Activated naive CD4-positive, alpha-beta T cell treated with anti-CD3 and anti-CD28 coated beads, Interleukin-2, amount 50 U/mL, for 72 hours (primary cell): ENCODE measurements at regions not wholly inside any gene's neighbourhood (a gene's known extent, or its start where the extent isn't known, plus 50 kb on each side); places are given as distances from the start of the nearest gene placed in this dataset.

Experiments used
- ATAC-seq, 2 donors: fragments of 150-1000 bp; cut with Tn5 transposase; 2 replicates each; pipeline ENCODE4 v1.10.0; 2021; ENCODE audit warnings: mild to moderate bottlenecking in 2 of 2, moderate library complexity in 2 of 2
- DNase-seq, 2 donors: peaks; one replicate each; pipeline ENCODE4 v3.0.0; 2021 to 2022; ENCODE audit warnings: low spot score in 2 of 2
- H3K27ac Mint-ChIP-seq, 2 donors: one replicate each; pipeline ENCODE4 v1.8.0; 2022; ENCODE audit warnings: mild to moderate bottlenecking in 2 of 2, mixed read lengths in 2 of 2
- H3K36me3 Mint-ChIP-seq, 2 donors: one replicate each; pipeline ENCODE4 v1.8.0; 2022; ENCODE audit warnings: mixed read lengths in 2 of 2
- H3K9me3 Mint-ChIP-seq, 2 donors: one replicate each; pipeline ENCODE4 v1.8.0; 2022; ENCODE audit warnings: mixed read lengths in 2 of 2

GRCh38 chr10:120347644-120348043 is 109.4 kb upstream of the PLPP4 start:
- no peak overlapping the region for H3K27ac Mint-ChIP-seq
- H3K36me3 Mint-ChIP-seq = no peaks in the 10 kb centered on the region
- no peak for ATAC-seq
- DNase-seq = no peak
- H3K9me3 Mint-ChIP-seq = no peaks in the 10 kb centered on the region

DNA sequence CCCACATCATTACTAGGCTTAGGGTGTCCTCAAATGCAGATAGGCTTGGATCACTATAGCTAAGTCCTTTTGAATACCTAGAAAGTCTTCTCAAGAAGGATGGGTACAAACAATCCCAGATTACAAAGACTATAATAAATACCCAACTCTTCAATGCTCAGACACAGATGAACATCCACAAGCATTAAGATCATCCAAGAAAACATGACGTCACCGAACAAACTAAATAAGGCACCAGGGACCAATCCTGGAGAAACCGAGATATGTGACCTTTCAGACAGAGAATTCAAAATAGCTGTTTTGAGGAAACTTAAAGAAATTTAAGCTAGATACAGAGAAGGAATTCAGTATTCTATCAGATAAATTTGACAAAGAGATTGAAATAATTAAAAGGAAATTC is 108.0 kb upstream of the PLPP4 start:
- ATAC-seq = no peak
- no peaks in the 10 kb centered on the region for H3K9me3 Mint-ChIP-seq
- no peaks in the 10 kb centered on the region for H3K36me3 Mint-ChIP-seq
- DNase-seq = no peak
- no peak overlapping the region for H3K27ac Mint-ChIP-seq

GRCh38 chr10:120355425-120355824 is 101.6 kb upstream of the PLPP4 start:
- Mint-ChIP-seq H3K27ac (no peak overlapping the region), H3K9me3 (peaks cover 5% of the 10 kb centered on the region in 2 donors), H3K36me3 (no peaks in the 10 kb centered on the region)
- no peak for DNase-seq
- no peak for ATAC-seq

DNA sequence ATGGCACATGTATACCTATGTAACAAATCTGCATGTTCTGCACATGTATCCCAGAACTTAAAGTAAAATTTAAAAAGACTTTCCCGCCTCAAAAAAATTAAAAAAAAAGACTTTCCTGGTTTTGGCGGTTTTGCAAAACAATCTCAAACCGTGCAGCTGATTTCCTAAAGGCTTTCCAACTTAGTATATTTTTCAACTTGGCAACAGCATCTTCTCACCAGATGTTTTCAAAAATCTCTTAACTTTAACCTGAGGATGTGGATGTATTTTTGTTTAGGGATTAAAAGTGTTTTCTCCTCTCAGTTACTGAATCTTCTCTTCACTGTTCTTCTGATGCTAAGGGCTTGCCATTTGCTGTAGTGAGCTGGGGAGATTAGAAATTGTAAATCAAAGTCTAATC is 96.5 kb upstream of the PLPP4 start:
- DNase-seq (no peak), ATAC-seq (no peak)
- Mint-ChIP-seq H3K36me3 (no peaks in the 10 kb centered on the region), H3K9me3 (peaks cover 5% of the 10 kb centered on the region in 2 donors), H3K27ac (no peak overlapping the region)

GRCh38 chr10:120365872-120366271 is 91.2 kb upstream of the PLPP4 start:
- DNase-seq (no peak), ATAC-seq (no peak)
- no peaks in the 10 kb centered on the region for H3K36me3 Mint-ChIP-seq
- H3K27ac Mint-ChIP-seq = no peak overlapping the region
- no peaks in the 10 kb centered on the region for H3K9me3 Mint-ChIP-seq

DNA sequence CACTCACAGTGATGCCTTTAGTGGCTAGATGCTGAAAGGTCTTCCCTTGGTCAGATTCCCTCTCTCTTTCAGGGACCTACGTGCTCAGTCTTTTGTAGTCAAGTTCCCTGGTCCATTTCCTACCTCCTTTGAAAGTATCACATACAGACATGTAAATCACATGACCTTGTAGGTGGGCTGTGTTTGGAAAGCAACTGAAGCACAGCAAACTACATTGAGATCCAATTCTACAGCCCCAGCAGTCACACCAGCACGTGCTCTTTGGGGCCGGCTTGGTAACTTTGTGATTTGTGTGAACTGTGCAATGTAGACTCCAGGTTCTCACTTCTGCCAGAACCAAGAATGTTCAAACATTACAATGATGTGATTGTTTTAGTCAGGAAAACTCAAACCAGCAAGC is 89.7 kb upstream of the PLPP4 start:
- H3K36me3 Mint-ChIP-seq = no peaks in the 10 kb centered on the region
- no peak overlapping the region for H3K27ac Mint-ChIP-seq
- ATAC-seq = no peak

GRCh38 chr10:120368338-120368737 is 88.7 kb upstream of the PLPP4 start:
- DNase-seq (no peak), ATAC-seq (no peak)
- Mint-ChIP-seq H3K27ac (no peak overlapping the region), H3K9me3 (no peaks in the 10 kb centered on the region), H3K36me3 (no peaks in the 10 kb centered on the region)

More for the DNA sequence above, 89.7 kb upstream of the PLPP4 start:
- H3K9me3 Mint-ChIP-seq = no peaks in the 10 kb centered on the region
- DNase-seq = no peak

GRCh38 chr10:120368927-120369326 is 88.1 kb upstream of the PLPP4 start:
- Mint-ChIP-seq H3K27ac (no peak overlapping the region), H3K9me3 (no peaks in the 10 kb centered on the region), H3K36me3 (no peaks in the 10 kb centered on the region)
- ATAC-seq (no peak), DNase-seq (no peak)

GRCh38 chr10:120369856-120370276 is 87.2 kb upstream of the PLPP4 start:
- ATAC-seq (no peak), DNase-seq (no peak)
- Mint-ChIP-seq H3K36me3 (no peaks in the 10 kb centered on the region), H3K9me3 (no peaks in the 10 kb centered on the region), H3K27ac (no peak overlapping the region)

- H3K27ac Mint-ChIP-seq = no peak overlapping the region
- ATAC-seq = no peak
- DNase-seq = no peak
- H3K36me3 Mint-ChIP-seq = no peaks in the 10 kb centered on the region
- H3K9me3 Mint-ChIP-seq = no peaks in the 10 kb centered on the region
Observed at GRCh38 chr10:120371856-120372255, 85.2 kb upstream of the PLPP4 start.

GRCh38 chr10:120372917-120373316 is 84.1 kb upstream of the PLPP4 start:
- no peak for ATAC-seq

DNA sequence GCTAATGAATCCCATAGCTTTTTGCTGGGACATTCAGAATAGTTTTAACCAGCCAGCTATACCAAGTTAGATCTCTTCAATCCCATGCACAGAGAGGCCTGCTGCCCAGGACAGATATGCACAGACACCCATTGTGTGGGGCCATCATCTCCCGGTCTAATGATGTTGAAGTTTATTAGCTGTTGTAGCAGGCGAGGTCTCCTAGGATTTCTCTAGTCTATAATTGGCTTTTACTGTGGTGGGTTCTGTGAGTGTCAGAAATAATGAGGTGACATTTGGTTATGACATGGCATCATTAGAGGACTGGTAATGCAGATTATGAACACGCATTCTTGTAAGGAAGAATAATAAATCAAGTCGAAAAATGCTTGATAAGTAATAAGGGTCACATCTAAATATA is 81.4 kb upstream of the PLPP4 start:
- DNase-seq = no peak
- Mint-ChIP-seq H3K27ac (no peak overlapping the region), H3K9me3 (peaks cover 0 to 4% of the 10 kb centered on the region in 2 donors), H3K36me3 (no peaks in the 10 kb centered on the region)
- ATAC-seq = no peak

More at GRCh38 chr10:120372917-120373316, 84.1 kb upstream of the PLPP4 start:
- H3K36me3 Mint-ChIP-seq = no peaks in the 10 kb centered on the region
- DNase-seq = no peak
- H3K9me3 Mint-ChIP-seq = no peaks in the 10 kb centered on the region
- H3K27ac Mint-ChIP-seq = no peak overlapping the region

GRCh38 chr10:120381931-120382330 is 75.1 kb upstream of the PLPP4 start:
- Mint-ChIP-seq H3K36me3 (no peaks in the 10 kb centered on the region), H3K9me3 (peaks cover 0 to 4% of the 10 kb centered on the region in 2 donors), H3K27ac (no peak overlapping the region)
- ATAC-seq (no peak), DNase-seq (no peak)

GRCh38 chr10:120382360-120382759 is 74.7 kb upstream of the PLPP4 start:
- no peaks in the 10 kb centered on the region for H3K36me3 Mint-ChIP-seq
- H3K27ac Mint-ChIP-seq = no peak overlapping the region
- peaks cover 0 to 4% of the 10 kb centered on the region in 2 donors for H3K9me3 Mint-ChIP-seq
- no peak for ATAC-seq
- no peak for DNase-seq

GRCh38 chr10:120385992-120386391 is 71.0 kb upstream of the PLPP4 start:
- ATAC-seq (no peak), DNase-seq (no peak)
- H3K9me3 Mint-ChIP-seq = no peaks in the 10 kb centered on the region
- no peaks in the 10 kb centered on the region for H3K36me3 Mint-ChIP-seq
- H3K27ac Mint-ChIP-seq = no peak overlapping the region

GRCh38 chr10:120386896-120387295 is 70.1 kb upstream of the PLPP4 start:
- Mint-ChIP-seq H3K27ac (no peak overlapping the region), H3K9me3 (no peaks in the 10 kb centered on the region), H3K36me3 (no peaks in the 10 kb centered on the region)
- ATAC-seq = no peak
- no peak for DNase-seq

DNA sequence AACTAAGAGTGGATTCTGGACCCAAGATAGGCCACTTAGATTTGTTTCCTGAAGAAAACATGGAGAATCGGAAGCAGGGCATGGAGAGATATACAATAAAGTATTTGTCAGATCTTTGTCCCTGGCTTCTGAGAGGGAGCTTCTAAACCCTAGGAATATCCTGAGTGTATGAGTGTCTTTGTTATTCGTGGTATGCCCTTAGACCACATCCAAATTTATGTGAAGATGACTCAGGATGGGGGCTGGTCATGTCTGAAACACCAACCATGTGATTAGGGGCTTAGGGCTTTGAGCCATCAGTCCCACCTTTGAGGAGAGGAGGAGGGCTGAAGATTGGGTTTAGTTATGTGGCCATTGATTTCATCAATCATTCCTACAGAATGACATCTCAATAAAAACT is 69.7 kb upstream of the PLPP4 start:
- ATAC-seq = no peak
- Mint-ChIP-seq H3K9me3 (no peaks in the 10 kb centered on the region), H3K27ac (no peak overlapping the region), H3K36me3 (no peaks in the 10 kb centered on the region)
- DNase-seq = no peak

DNA sequence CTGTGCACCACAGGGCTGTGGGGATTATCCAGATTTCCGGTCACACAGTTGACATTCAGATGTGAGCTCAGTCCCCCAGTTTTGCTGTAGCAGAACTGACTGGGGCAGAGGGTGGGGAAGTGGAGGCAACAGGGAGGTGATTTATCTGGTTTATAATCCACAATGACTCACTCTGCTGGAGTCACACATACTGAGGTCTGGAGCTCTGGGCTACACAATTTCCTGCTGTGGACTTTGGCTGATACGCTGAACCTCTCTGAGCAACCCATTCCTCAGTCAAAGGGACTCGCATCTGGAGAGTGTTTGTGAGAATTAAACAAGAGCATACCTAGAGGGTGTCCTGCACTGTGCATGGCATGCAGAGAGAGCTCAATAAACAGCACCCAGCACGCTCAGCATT is 64.8 kb upstream of the PLPP4 start:
- H3K9me3 Mint-ChIP-seq = peaks cover 0 to 5% of the 10 kb centered on the region in 2 donors
- H3K36me3 Mint-ChIP-seq = no peaks in the 10 kb centered on the region
- H3K27ac Mint-ChIP-seq = no peak overlapping the region
- DNase-seq = no peak
- ATAC-seq = no peak

DNA sequence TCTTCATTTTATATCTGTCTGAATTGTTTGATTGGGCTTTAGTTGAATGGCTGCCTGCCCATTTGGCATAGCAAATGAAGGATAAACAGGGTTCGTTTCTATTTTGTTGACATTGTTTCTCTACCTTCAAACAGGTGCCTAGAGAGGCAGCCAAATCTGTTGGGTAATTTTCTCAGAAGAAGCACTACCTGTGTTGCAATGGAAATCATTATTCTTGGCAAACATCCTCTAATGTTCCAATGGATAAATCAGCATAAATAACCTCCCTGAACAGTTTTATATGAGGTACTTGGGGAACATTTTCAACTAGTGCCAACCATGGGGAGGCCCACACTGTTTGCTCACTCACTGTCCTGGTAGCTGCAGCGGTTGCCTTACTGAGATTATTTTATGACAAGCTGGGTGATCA is 64.4 kb upstream of the PLPP4 start:
- H3K36me3 Mint-ChIP-seq = no peaks in the 10 kb centered on the region
- H3K27ac Mint-ChIP-seq = no peak overlapping the region
- ATAC-seq (no peak), DNase-seq (no peak)
- H3K9me3 Mint-ChIP-seq = peaks cover 0 to 5% of the 10 kb centered on the region in 2 donors
